HepG2 (cell line): ENCODE measurements at regions not wholly inside any gene's neighbourhood (a gene's known extent, or its start where the extent isn't known, plus 50 kb on each side); places are given as distances from the start of the nearest gene placed in this dataset.

ENCODE experiments used
- ATAC-seq: fragments of 200-7000 bp; cut with Tn5 transposase; 3 replicates; pipeline ENCODE4 v1.9.1; 2020; ENCODE audit warnings: mild to moderate bottlenecking, moderate library complexity
- BruUV-seq: library from RNA; stranded (reverse); fragments of 400-500 nt; replicated peaks from 2 replicates; lab custom pipeline; 2021; lab: Mats Ljungman, UMichigan
- CTCF ChIA-PET: fragments of 300-600 bp; formaldehyde crosslinking; extraction: SDS; loops from one replicate; lab custom pipeline; 2021; ENCODE audit warnings: low total read pairs, inconsistent platforms, low intra/inter-chr PET ratio; lab: Yijun Ruan, JAX
- POLR2A ChIA-PET: fragments of 350-600 bp; sonication (Branson Sonifier 250); formaldehyde crosslinking; loops from one replicate; lab custom pipeline; 2020; ENCODE audit warnings: antibody characterized with exemption, inconsistent platforms; lab: Yijun Ruan, JAX
- DNase-seq: peaks from one replicate; pipeline ENCODE4 v3.0.0-alpha.2; 2015; ENCODE audit warnings: low spot score
- FAIRE-seq: peaks from 3 replicates; lab custom pipeline; 2011; peaks lifted over from hg19 to GRCh38; lab: Jason Lieb, UNC
- H2AFZ ChIP-seq: one replicate; pipeline ENCODE4 v1.6.1; 2011; ENCODE audit warnings: low read length, inconsistent platforms
- H3K27ac ChIP-seq: fragments of 300-600 bp; 3 replicates; pipeline ENCODE4 v1.8.0; 2011; ENCODE audit warnings: mixed run types, mild to moderate bottlenecking, mixed read lengths, low read length, inconsistent platforms; ENCODE audit not compliant: insufficient read depth; ENCODE audit errors: extremely low read length
- H3K27me3 ChIP-seq, 2 experiments: fragments of 200-600 bp in 1 of 2; 2 replicates in 1 of 2; 3 replicates in 1 of 2; pipeline versions ENCODE4 v1.6.0 to v1.8.0; 2011; ENCODE audit warnings: low read length in 2 of 2, mild to moderate bottlenecking in 2 of 2, moderate library complexity in 2 of 2, inconsistent platforms in 1 of 2; ENCODE audit not compliant: insufficient read depth in 2 of 2, control insufficient read depth in 1 of 2
- H3K36me3 ChIP-seq, 2 experiments: fragments of 200-600 bp in 1 of 2; replicated peaks in 1 of 2; 2 replicates in 1 of 2; 3 replicates in 1 of 2; pipeline versions ENCODE4 v1.5.1 to v1.8.0; 2011; ENCODE audit warnings: low read length in 2 of 2, inconsistent platforms in 1 of 2; ENCODE audit not compliant: insufficient read depth in 2 of 2, control insufficient read depth in 1 of 2
- H3K4me1 ChIP-seq: 2 replicates; pipeline ENCODE4 v1.5.1; 2012; ENCODE audit warnings: low read length, inconsistent platforms; ENCODE audit not compliant: insufficient read depth
- H3K4me2 ChIP-seq: 2 replicates; pipeline ENCODE4 v1.6.0; 2011; ENCODE audit warnings: low read depth, low read length, inconsistent platforms
- H3K4me3 ChIP-seq, 3 experiments: fragments of 200-600 bp in 1 of 3; sonication (generic), shearing (Covaris generic) in 1 of 3; replicated peaks in 1 of 3; 2 replicates each; pipeline ENCODE4 v1.5.1; 2011 to 2016; ENCODE audit warnings: low read length in 3 of 3, inconsistent platforms in 2 of 3, low read depth in 2 of 3, mild to moderate bottlenecking in 2 of 3, control low read depth in 1 of 3, mixed read lengths in 1 of 3; ENCODE audit not compliant: insufficient read depth in 1 of 3
- H3K79me2 ChIP-seq: one replicate; pipeline ENCODE4 v1.6.1; 2011; ENCODE audit warnings: low read length, inconsistent platforms; ENCODE audit not compliant: insufficient read depth
- H3K9ac ChIP-seq: 2 replicates; pipeline ENCODE4 v1.6.0; 2011; ENCODE audit warnings: mild to moderate bottlenecking, low read depth, low read length, inconsistent platforms; ENCODE audit not compliant: insufficient read depth
- H3K9me3 ChIP-seq: 2 replicates; pipeline ENCODE4 v1.5.1; 2012; ENCODE audit warnings: mild to moderate bottlenecking, low read length
- H4K20me1 ChIP-seq: 2 replicates; pipeline ENCODE4 v1.6.0; 2011; ENCODE audit warnings: inconsistent platforms, mild to moderate bottlenecking, low read length, moderate library complexity; ENCODE audit not compliant: insufficient read depth
- CEBPB ChIP-seq: IDR thresholded peaks from 2 replicates; pipeline ENCODE4 v1.6.1; 2011; ENCODE audit warnings: low read depth, low read length, improper control_type of control experiment, borderline replicate concordance
- CREBL2 ChIP-seq: sonication (generic); formaldehyde crosslinking; IDR thresholded peaks from 2 replicates; pipeline ENCODE4 v1.8.1; 2023; ENCODE audit warnings: missing genetic modification reagents, mild to moderate bottlenecking, borderline replicate concordance
- FOXP1 ChIP-seq, 2 experiments: fragments of 450-650 bp in 1 of 2; IDR thresholded peaks; 2 replicates each; pipeline ENCODE4 v1.6.1; 2017 to 2018; ENCODE audit warnings: antibody characterized with exemption in 1 of 2
- GFI1 ChIP-seq: sonication (generic); formaldehyde crosslinking; IDR thresholded peaks from 2 replicates; pipeline ENCODE4 v1.5.0; 2020; ENCODE audit warnings: missing genetic modification reagents, mild to moderate bottlenecking, borderline replicate concordance
- POLR2AphosphoS2 ChIP-seq: IDR thresholded peaks from 2 replicates; pipeline ENCODE4 v1.6.1; 2011; ENCODE audit warnings: low read depth, low read length, improper control_type of control experiment
- ZFYVE20 ChIP-seq: sonication (generic); formaldehyde crosslinking; IDR thresholded peaks from 2 replicates; pipeline ENCODE4 v1.8.0; 2023; ENCODE audit warnings: low read depth, mild to moderate bottlenecking, moderate library complexity, missing genetic modification reagents, borderline replicate concordance
- ZSCAN25 ChIP-seq: sonication (generic); formaldehyde crosslinking; IDR thresholded peaks from 2 replicates; pipeline ENCODE4 v1.8.0; 2022; ENCODE audit warnings: mild to moderate bottlenecking, missing genetic modification reagents
- WGBS: methylation state at CpG from one replicate; pipeline ENCODE4 v1.1.6; 2017; ENCODE audit warnings: low lambda C conversion rate; 5-methylcytosine and 5-hydroxymethylcytosine counted together
- in situ Hi-C: cut with HindIII; loops from 2 replicates; pipeline ENCODE4 v1.10.0; 2017; ENCODE audit warnings: low pct_unique_long_range_greater_than_20kb; ENCODE audit not compliant: extremely low pct_ligation_motif_present
- intact Hi-C: fragments of 100-400 bp; cut with micrococcal nuclease; formaldehyde crosslinking; loops from one replicate; pipeline ENCODE4 v1.10.0; 2022; ENCODE audit not compliant: unreplicated experiment

GRCh38 chr2:147756069-147756468, 88.8 kb upstream of the ACVR2A start (continued):
- TF ChIP-seq FOXP1 (IDR thresholded peaks at IDR 0.05): no peak
- no peak for TF ChIP-seq FOXP1 (CRISPR knock-in tag; IDR thresholded peaks at IDR 0.05)
- TF ChIP-seq GFI1 (CRISPR knock-in tag): no peak
- no peak for TF ChIP-seq POLR2AphosphoS2
- TF ChIP-seq ZSCAN25: no peak

DNA sequence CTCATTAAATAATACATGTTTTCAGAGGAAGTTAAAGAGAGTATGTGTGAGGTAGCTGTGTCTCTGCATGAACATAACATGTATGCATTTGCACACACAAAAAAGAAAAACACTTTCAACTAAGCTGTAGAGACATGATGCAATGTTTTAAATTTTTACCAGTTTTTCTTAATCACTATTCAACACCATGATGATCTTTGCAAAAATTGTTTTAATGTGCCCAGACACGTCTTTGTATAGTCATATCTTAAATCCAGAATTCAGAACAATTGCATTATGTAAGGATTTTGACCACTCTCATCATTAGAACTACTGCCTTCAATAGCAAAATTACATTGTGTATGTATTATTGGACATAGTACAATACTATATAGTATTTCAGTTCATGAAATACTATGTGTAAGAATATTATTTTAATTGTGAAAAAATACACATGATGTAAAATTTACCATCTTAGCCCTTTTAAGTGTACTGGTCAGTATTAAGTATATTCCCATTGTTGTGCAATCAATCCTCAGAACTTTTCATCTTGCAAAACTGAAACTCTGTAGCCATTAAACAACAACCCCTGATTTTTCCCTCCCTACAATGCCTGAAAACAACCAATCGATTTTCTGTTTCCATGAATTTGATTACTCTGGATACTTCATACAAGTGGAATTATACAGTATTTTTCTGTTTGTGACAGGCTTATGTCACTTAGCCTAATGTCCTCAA, 104.5 kb upstream of the ACVR2A start:
- TF ChIP-seq CEBPB: peak; percentile 61
- TF ChIP-seq ZFYVE20 (CRISPR knock-in tag): no peak
- no peak for TF ChIP-seq CREBL2 (CRISPR knock-in tag)
- H3K27ac ChIP-seq: no peak overlapping the region

More for the DNA sequence above, 104.5 kb upstream of the ACVR2A start:
- CTCF ChIA-PET: no interaction called here
- Histone ChIP-seq H3K36me3 (no peaks in the 10 kb centered on the region), H4K20me1 (no peaks in the 10 kb centered on the region), H3K9me3 (no peaks in the 10 kb centered on the region), H3K79me2 (no peaks in the 10 kb centered on the region), H3K27me3 (no peaks in the 10 kb centered on the region), H3K4me3 (no peak overlapping the region), H2AFZ (no peak overlapping the region), H3K4me1 (no peaks in the 10 kb centered on the region), H3K9ac (no peak overlapping the region), H3K4me2 (no peak overlapping the region)
- WGBS: 0% methylated on average over 2 of the region's 2 CpGs
- BruUV-seq: no TSS peak
- no peak for ATAC-seq
- in situ Hi-C loops: no loop called here
- POLR2A ChIA-PET: no interaction called here
- intact Hi-C loops: no loop called here
- DNase-seq: no peak
- no peak for FAIRE-seq
